ENCODE measurements at regions not wholly inside any gene's neighbourhood (a gene's known extent, or its start where the extent isn't known, plus 50 kb on each side); places are given as distances from the start of the nearest gene placed in this dataset.

- no peak for TF ChIP-seq POLR2A (IDR thresholded peaks at IDR 0.05; ENCODE audit: low read depth, low read length)
- TF ChIP-seq TAF1 (IDR thresholded peaks at IDR 0.05; ENCODE audit: borderline replicate concordance, low read depth, low read length), result no peak
- no peak for TF ChIP-seq POLR2AphosphoS5 (IDR thresholded peaks at IDR 0.05; ENCODE audit: low read depth, low read length)
Measured at GRCh38 chr16:87006021-87006420, 311.2 kb downstream of the C16orf95 start.

Data from GM12892 (cell line).